ENCODE measurements at regions not wholly inside any gene's neighbourhood (a gene's known extent, or its start where the extent isn't known, plus 50 kb on each side); places are given as distances from the start of the nearest gene placed in this dataset.

- Histone ChIP-seq H3K36me3 (replicated peaks; ENCODE audit: insufficient read depth, low read length) (no peaks in the 10 kb centered on the region), H3K27ac (ENCODE audit: low read length) (no peak overlapping the region), H3K9me3 (replicated peaks; ENCODE audit: insufficient read depth, low read length) (no peaks in the 10 kb centered on the region), H3K9ac (ENCODE audit: low read length) (no peak overlapping the region), H3K4me3 (ENCODE audit: low read length) (no peak overlapping the region), H3K79me2 (ENCODE audit: low read length) (no peaks in the 10 kb centered on the region), H3K4me1 (ENCODE audit: low read length) (no peaks in the 10 kb centered on the region), H3K27me3 (replicated peaks; ENCODE audit: insufficient read depth, low read length) (no peaks in the 10 kb centered on the region), H3K9me2 (replicated peaks; ENCODE audit: insufficient read depth, low read length) (no peaks in the 10 kb centered on the region), H4K20me1 (ENCODE audit: insufficient read depth, low read length) (no peaks in the 10 kb centered on the region), H3F3A (ENCODE audit: insufficient read depth, low read length) (no peaks in the 10 kb centered on the region), H3K4me2 (ENCODE audit: low read depth, low read length) (no peak overlapping the region), H2AFZ (ENCODE audit: low read length) (no peak overlapping the region)
- TF ChIP-seq EZH2phosphoT487 (IDR thresholded peaks at IDR 0.05; ENCODE audit: low read length) (no peak), EZH2 (optimal IDR thresholded peaks at IDR 0.05; ENCODE audit: low read depth, low read length) (no peak), CTCF (IDR thresholded peaks at IDR 0.05; ENCODE audit: low read length) (no peak)
- DNase-seq, result no peak
Observed at GRCh38 chr2:100666996-100667395, 104.2 kb downstream of the PDCL3 start.

- Histone ChIP-seq H4K20me1 (ENCODE audit: insufficient read depth, low read length) (no peaks in the 10 kb centered on the region), H2AFZ (ENCODE audit: low read length) (no peak overlapping the region), H3K4me2 (ENCODE audit: low read depth, low read length) (no peak overlapping the region), H3K27ac (ENCODE audit: low read length) (no peak overlapping the region), H3K4me1 (ENCODE audit: low read length) (no peaks in the 10 kb centered on the region), H3K36me3 (replicated peaks; ENCODE audit: insufficient read depth, low read length) (no peaks in the 10 kb centered on the region), H3K9ac (ENCODE audit: low read length) (no peak overlapping the region), H3K9me3 (replicated peaks; ENCODE audit: insufficient read depth, low read length) (no peaks in the 10 kb centered on the region), H3K27me3 (replicated peaks; ENCODE audit: insufficient read depth, low read length) (no peaks in the 10 kb centered on the region), H3K9me2 (replicated peaks; ENCODE audit: insufficient read depth, low read length) (no peaks in the 10 kb centered on the region), H3K79me2 (ENCODE audit: low read length) (no peaks in the 10 kb centered on the region), H3F3A (ENCODE audit: insufficient read depth, low read length) (no peaks in the 10 kb centered on the region), H3K4me3 (ENCODE audit: low read length) (no peak overlapping the region)
- no peak for TF ChIP-seq CTCF (IDR thresholded peaks at IDR 0.05; ENCODE audit: low read length)
- TF ChIP-seq EZH2 (optimal IDR thresholded peaks at IDR 0.05; ENCODE audit: low read depth, low read length), result no peak
- DNase-seq, result no peak
Observed at GRCh38 chr2:100667801-100668200, 105.0 kb downstream of the PDCL3 start.

GRCh38 chr2:100670232-100670631 is 107.4 kb downstream of the PDCL3 start:
- no peaks in the 10 kb centered on the region for H3K27me3 ChIP-seq (replicated peaks; ENCODE audit: insufficient read depth, low read length)
- no peak overlapping the region for H3K9ac ChIP-seq (ENCODE audit: low read length)
- H2AFZ ChIP-seq (ENCODE audit: low read length), result no peak overlapping the region
- H3K79me2 ChIP-seq (ENCODE audit: low read length), result no peaks in the 10 kb centered on the region
- no peak for TF ChIP-seq CTCF (IDR thresholded peaks at IDR 0.05; ENCODE audit: low read length)
- no peak for TF ChIP-seq EZH2 (optimal IDR thresholded peaks at IDR 0.05; ENCODE audit: low read depth, low read length)
- no peak for TF ChIP-seq EZH2phosphoT487 (IDR thresholded peaks at IDR 0.05; ENCODE audit: low read length)
- DNase-seq, result no peak
- no peaks in the 10 kb centered on the region for H3K9me3 ChIP-seq (replicated peaks; ENCODE audit: insufficient read depth, low read length)
- no peak overlapping the region for H3K4me3 ChIP-seq (ENCODE audit: low read length)
- H3K9me2 ChIP-seq (replicated peaks; ENCODE audit: insufficient read depth, low read length), result no peaks in the 10 kb centered on the region
- no peaks in the 10 kb centered on the region for H3K4me1 ChIP-seq (ENCODE audit: low read length)
- no peak overlapping the region for H3K27ac ChIP-seq (ENCODE audit: low read length)
- H3K4me2 ChIP-seq (ENCODE audit: low read depth, low read length), result no peak overlapping the region
- H3F3A ChIP-seq (ENCODE audit: insufficient read depth, low read length), result no peaks in the 10 kb centered on the region
- no peaks in the 10 kb centered on the region for H4K20me1 ChIP-seq (ENCODE audit: insufficient read depth, low read length)
- H3K36me3 ChIP-seq (replicated peaks; ENCODE audit: insufficient read depth, low read length), result no peaks in the 10 kb centered on the region

Measured in MM.1S (cell line).